GM19239 (cell line): ENCODE measurements at regions not wholly inside any gene's neighbourhood (a gene's known extent, or its start where the extent isn't known, plus 50 kb on each side); places are given as distances from the start of the nearest gene placed in this dataset.

Experiments
- DNase-seq: peaks from one replicate; pipeline ENCODE4 v3.0.0; 2011; ENCODE audit warnings: low spot score; ENCODE audit not compliant: insufficient read length
- FAIRE-seq: peaks from 2 replicates; lab custom pipeline; 2011; peaks lifted over from hg19 to GRCh38; lab: Jason Lieb, UNC

GRCh38 chr4:15354371-15355297 lies 73.2 kb upstream of the C1QTNF7 start:
- DNase-seq (no peak), FAIRE-seq (no peak)

GRCh38 chr4:15361529-15361928 lies 66.3 kb upstream of the C1QTNF7 start:
- FAIRE-seq: no peak

GRCh38 chr4:15362541-15362940 lies 65.3 kb upstream of the C1QTNF7 start:
- DNase-seq (no peak), FAIRE-seq (no peak)

More at GRCh38 chr4:15361529-15361928, 66.3 kb upstream of the C1QTNF7 start:
- DNase-seq: no peak

- FAIRE-seq: no peak
Measured at GRCh38 chr4:15364183-15364582, 63.6 kb upstream of the C1QTNF7 start.

GRCh38 chr4:15365641-15366040 lies 62.2 kb upstream of the C1QTNF7 start:
- DNase-seq (no peak), FAIRE-seq (no peak)

More at GRCh38 chr4:15364183-15364582, 63.6 kb upstream of the C1QTNF7 start:
- no peak for DNase-seq

GRCh38 chr4:15366721-15367120 lies 61.1 kb upstream of the C1QTNF7 start:
- FAIRE-seq (no peak), DNase-seq (no peak)

- FAIRE-seq (no peak), DNase-seq (no peak)
Measured at GRCh38 chr4:15368856-15369255, 59.0 kb upstream of the C1QTNF7 start.

- DNase-seq (no peak), FAIRE-seq (no peak)
Measured at GRCh38 chr4:15370296-15370695, 57.5 kb upstream of the C1QTNF7 start.

- FAIRE-seq (no peak), DNase-seq (no peak)
Measured at GRCh38 chr4:15373363-15373762, 54.5 kb upstream of the C1QTNF7 start.

- DNase-seq: no peak
- FAIRE-seq: no peak
Measured at GRCh38 chr4:15374656-15375055, 53.2 kb upstream of the C1QTNF7 start.

- FAIRE-seq (no peak), DNase-seq (no peak)
Measured at GRCh38 chr4:15375667-15376066, 52.2 kb upstream of the C1QTNF7 start.

GRCh38 chr4:15376145-15376544 lies 51.7 kb upstream of the C1QTNF7 start:
- no peak for FAIRE-seq
- no peak for DNase-seq

- no peak for DNase-seq
Measured at GRCh38 chr4:15376594-15376993, 51.2 kb upstream of the C1QTNF7 start.

More at GRCh38 chr4:15376594-15376993, 51.2 kb upstream of the C1QTNF7 start:
- no peak for FAIRE-seq
